Spleen (tissue), 11 donors: ENCODE measurements at regions not wholly inside any gene's neighbourhood (a gene's known extent, or its start where the extent isn't known, plus 50 kb on each side); places are given as distances from the start of the nearest gene placed in this dataset.
A peak's percentile ranks its signal among the peaks of the same experiment; 100 is the strongest.

ENCODE experiments used
- DNase-seq: peaks from one replicate; pipeline ENCODE4 v3.0.0-alpha.2; 2020
- H3K27ac ChIP-seq, 8 donors: fragments of 200-600 bp; sonication (generic) in 7 of 8; 1 replicate in 4 of 8; 2 replicates in 4 of 8; pipeline versions ENCODE4 v1.5.0 to v1.8.0; 2016 to 2021; ENCODE audit warnings: inconsistent platforms in 4 of 8, mild to moderate bottlenecking in 4 of 8, moderate library complexity in 1 of 8
- H3K27me3 ChIP-seq, 7 donors: fragments of 200-600 bp; sonication (generic) in 6 of 7; replicated peaks in 1 of 7; 1 replicate in 4 of 7; 2 replicates in 3 of 7; pipeline versions ENCODE4 v1.5.0 to v1.8.0; 2016 to 2021; ENCODE audit warnings: inconsistent platforms in 3 of 7, mild to moderate bottlenecking in 1 of 7
- H3K36me3 ChIP-seq, 6 donors: fragments of 200-600 bp; sonication (generic) in 5 of 6; 1 replicate in 4 of 6; 2 replicates in 2 of 6; pipeline versions ENCODE4 v1.5.0 to v1.8.0; 2016 to 2021; ENCODE audit warnings: inconsistent platforms in 2 of 6
- H3K4me1 ChIP-seq, 6 donors: fragments of 200-600 bp; sonication (generic) in 5 of 6; 1 replicate in 3 of 6; 2 replicates in 3 of 6; pipeline versions ENCODE4 v1.5.0 to v1.8.0; 2016 to 2021; ENCODE audit warnings: inconsistent platforms in 3 of 6
- H3K4me3 ChIP-seq, 8 donors: fragments of 200-600 bp; sonication (generic) in 7 of 8; 1 replicate in 4 of 8; 2 replicates in 4 of 8; pipeline versions ENCODE4 v1.5.0 to v1.8.0; 2016 to 2021; ENCODE audit warnings: inconsistent platforms in 4 of 8, mild to moderate bottlenecking in 4 of 8, moderate library complexity in 2 of 8
- H3K9me3 ChIP-seq, 8 donors: fragments of 200-600 bp; sonication (generic) in 7 of 8; 1 replicate in 4 of 8; 2 replicates in 4 of 8; pipeline versions ENCODE4 v1.5.0 to v1.8.0; 2016 to 2021; ENCODE audit warnings: inconsistent platforms in 4 of 8
- CTCF ChIP-seq, 11 experiments: fragments of 200-600 bp in 7 of 11; fragments of 450-650 bp in 4 of 11; sonication (generic) in 4 of 11; IDR thresholded peaks in 8 of 11; conservative IDR thresholded peaks in 3 of 11; 1 replicate in 7 of 11; 2 replicates in 4 of 11; pipeline versions ENCODE4 v1.4.0 to v1.8.0; 2016 to 2021; ENCODE audit warnings: antibody characterized with exemption in 11 of 11, inconsistent platforms in 4 of 11, mild to moderate bottlenecking in 1 of 11
- POLR2A ChIP-seq, 3 donors: fragments of 450-650 bp; IDR thresholded peaks; one replicate each; pipeline ENCODE4 v1.5.1; 2017; ENCODE audit warnings: antibody characterized with exemption in 3 of 3, mild to moderate bottlenecking in 1 of 3
- POLR2AphosphoS5 ChIP-seq, 3 donors: sonication (generic); formaldehyde crosslinking; IDR thresholded peaks; one replicate each; pipeline ENCODE4 v1.5.1; 2017; ENCODE audit warnings: antibody characterized with exemption in 3 of 3
- WGBS, 5 donors: extraction: QIAGEN DNeasy Blood & Tissue Kit in 3 of 5; methylation state at CpG; one replicate each; pipeline versions ENCODE4 v1.1.5 to v1.1.7; 2013 to 2018; 5-methylcytosine and 5-hydroxymethylcytosine counted together
- intact Hi-C: fragments of 100-400 bp; cut with DNase I; formaldehyde crosslinking; loops from one replicate; pipeline ENCODE4 v1.15.0; 2023; ENCODE audit warnings: low total_unique reads
- donor health status: healthy with polysubstance abuse.
- donor health status: DM: no; HTN: no; CAD: no; lungs with moderate emphysema.
- donor health status: DM: no; HTN: no; CAD: no.
- donor health status: Bipolar disorder and iron deficiency.
- donor health status: healthy.
- donor health status: DM: no; HTN: no; CAD: no.
- donor health status: DM: yes; HTN: yes; CAD: no.

GRCh38 chr14:104357689-104358527 lies 219.5 kb downstream of the KIF26A start:
- peak; percentile 70 for DNase-seq
- WGBS, 5 donors, result 85 to 94% (median 88%) methylated on average over 17 to 33 of the region's 33 CpGs

GRCh38 chr14:104358528-104359300 lies 220.3 kb downstream of the KIF26A start:
- WGBS, 5 donors, result 80 to 86% (median 83%) methylated on average over 13 to 18 of the region's 18 CpGs
- Histone ChIP-seq H3K36me3 (no peaks in the 10 kb centered on the region), H3K4me1 (peaks cover 0 to 24% (median 7%) of the 10 kb centered on the region in 6 donors), H3K27ac (no peak overlapping the region), H3K27me3 (peaks cover 0 to 27% (median 0%) of the 10 kb centered on the region in 7 donors), H3K9me3 (no peaks in the 10 kb centered on the region), H3K4me3 (no peak overlapping the region)
- intact Hi-C loops, result no loop called here
- TF ChIP-seq CTCF (IDR thresholded peaks at IDR 0.05 in 8 of 11, conservative IDR thresholded peaks at IDR 0.05 in 3 of 11), result no peak
- no peak for TF ChIP-seq POLR2AphosphoS5 (IDR thresholded peaks at IDR 0.05)
- no peak for TF ChIP-seq POLR2A (IDR thresholded peaks at IDR 0.05)
- no peak for DNase-seq

More at GRCh38 chr14:104357689-104358527, 219.5 kb downstream of the KIF26A start:
- H3K36me3 ChIP-seq, result no peaks in the 10 kb centered on the region
- H3K4me1 ChIP-seq, result peaks cover 0 to 24% (median 8%) of the 10 kb centered on the region in 6 donors
- TF ChIP-seq CTCF (IDR thresholded peaks at IDR 0.05 in 8 of 11, conservative IDR thresholded peaks at IDR 0.05 in 3 of 11) (no peak), POLR2AphosphoS5 (IDR thresholded peaks at IDR 0.05) (no peak), POLR2A (IDR thresholded peaks at IDR 0.05) (no peak)
- peaks cover 0 to 33% (median 0%) of the 10 kb centered on the region in 7 donors for H3K27me3 ChIP-seq
- no peak overlapping the region for H3K27ac ChIP-seq
- intact Hi-C loops, result no loop called here
- H3K9me3 ChIP-seq, result peaks cover 0 to 2% (median 0%) of the 10 kb centered on the region in 8 donors
- H3K4me3 ChIP-seq, result no peak overlapping the region

DNA sequence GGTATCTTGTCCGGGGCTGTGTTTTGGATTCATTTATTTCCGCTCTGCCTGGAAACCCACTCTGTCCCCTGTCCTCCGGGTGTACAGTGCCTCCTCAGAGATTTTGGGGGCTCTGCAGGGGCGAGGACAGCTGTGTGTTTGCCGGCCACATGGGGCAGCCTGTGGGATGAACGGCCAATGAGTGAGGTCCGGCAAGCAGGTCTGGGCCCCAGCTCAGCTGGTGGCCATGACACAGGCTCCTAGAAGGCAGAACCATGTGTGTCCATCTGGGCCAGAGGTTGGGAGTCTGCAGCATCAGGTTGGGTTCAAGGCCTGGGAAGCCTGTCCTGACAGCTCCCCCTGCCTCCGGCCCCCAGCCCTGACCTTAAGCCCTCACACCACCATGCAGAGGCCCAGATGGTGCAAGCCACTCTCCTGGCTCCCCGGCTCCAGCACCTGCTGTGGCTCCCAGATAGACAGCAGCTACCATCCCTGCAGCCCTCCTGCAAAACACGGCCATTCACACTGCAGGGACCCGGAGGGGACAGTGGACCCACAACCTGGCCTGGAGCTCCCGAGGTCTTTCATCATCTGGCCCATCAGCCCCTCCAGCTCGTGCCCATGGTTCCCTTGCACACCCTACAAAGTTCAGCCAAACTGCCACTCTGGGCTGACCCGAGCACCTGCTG lies 220.1 kb upstream of the C14orf180 start:
- no peaks in the 10 kb centered on the region for H3K36me3 ChIP-seq
- TF ChIP-seq CTCF (IDR thresholded peaks at IDR 0.05 in 8 of 11, conservative IDR thresholded peaks at IDR 0.05 in 3 of 11) (no peak), POLR2AphosphoS5 (IDR thresholded peaks at IDR 0.05) (no peak), POLR2A (IDR thresholded peaks at IDR 0.05) (no peak)
- 75 to 87% (median 83%) methylated on average over 14 of the region's 14 CpGs for WGBS, 5 donors

More for the DNA sequence above, 220.1 kb upstream of the C14orf180 start:
- no peak overlapping the region for H3K4me3 ChIP-seq
- no peaks in the 10 kb centered on the region for H3K9me3 ChIP-seq
- no peak for DNase-seq
- no peak overlapping the region for H3K27ac ChIP-seq
- peaks cover 0 to 20% (median 5%) of the 10 kb centered on the region in 6 donors for H3K4me1 ChIP-seq
- intact Hi-C loops, result no loop called here
- H3K27me3 ChIP-seq, result peaks cover 0 to 20% (median 0%) of the 10 kb centered on the region in 7 donors
